WTC11 (cell line): ENCODE measurements at regions not wholly inside any gene's neighbourhood (a gene's known extent, or its start where the extent isn't known, plus 50 kb on each side); places are given as distances from the start of the nearest gene placed in this dataset.

ENCODE experiments used
- CREB1 ChIP-seq: sonication (generic); formaldehyde crosslinking; IDR thresholded peaks from 2 replicates; pipeline ENCODE4 v1.8.0; 2023; ENCODE audit warnings: mild to moderate bottlenecking, missing genetic modification reagents
- CTCF ChIP-seq: fragments of 200-600 bp; IDR thresholded peaks from 2 replicates; pipeline ENCODE4 v1.8.0; 2022; ENCODE audit warnings: antibody characterized with exemption
- NFE2L1 ChIP-seq: sonication (generic); formaldehyde crosslinking; IDR thresholded peaks from 2 replicates; pipeline ENCODE4 v1.8.1; 2023; ENCODE audit warnings: missing genetic modification reagents
- NFYB ChIP-seq: sonication (generic); formaldehyde crosslinking; conservative IDR thresholded peaks from 2 replicates; pipeline ENCODE4 v1.8.0; 2022; ENCODE audit warnings: low read depth, missing genetic modification reagents
- SOX15 ChIP-seq: fragments of 250-450 bp; sonication (Bioruptor Pico); IDR thresholded peaks from 2 replicates; pipeline ENCODE4 v1.9.0; 2021; ENCODE audit warnings: mild to moderate bottlenecking
- SP1 ChIP-seq: sonication (generic); formaldehyde crosslinking; conservative IDR thresholded peaks from 2 replicates; pipeline ENCODE4 v1.8.1; 2022; ENCODE audit warnings: missing genetic modification reagents
- USF1 ChIP-seq: sonication (generic); formaldehyde crosslinking; IDR thresholded peaks from 2 replicates; pipeline ENCODE4 v1.8.0; 2022; ENCODE audit warnings: mild to moderate bottlenecking, missing genetic modification reagents

- TF ChIP-seq CTCF (no peak), USF1 (no peak), NFE2L1 (CRISPR knock-in tag) (no peak), CREB1 (no peak), NFYB (no peak), SOX15 (CRISPR knock-in tag) (no peak), SP1 (CRISPR knock-in tag) (no peak)
Measured at GRCh38 chr4:31065086-31065485, 344.9 kb downstream of the PCDH7 start.
